Endodermal cell (in vitro differentiated cells): ENCODE measurements at regions not wholly inside any gene's neighbourhood (a gene's known extent, or its start where the extent isn't known, plus 50 kb on each side); places are given as distances from the start of the nearest gene placed in this dataset.

Experiments used
- DNase-seq: peaks from one replicate; pipeline ENCODE4 v3.0.0-alpha.2; 2017
- H3K27ac ChIP-seq: 2 replicates; pipeline ENCODE4 v1.5.1; 2013; ENCODE audit warnings: mild to moderate bottlenecking, low read depth, low read length, moderate library complexity
- H3K27me3 ChIP-seq: 2 replicates; pipeline ENCODE4 v1.6.1; 2013; ENCODE audit warnings: mild to moderate bottlenecking, low read length, moderate library complexity; ENCODE audit not compliant: insufficient read depth, control insufficient read depth, poor library complexity, severe bottlenecking
- H3K36me3 ChIP-seq: 2 replicates; pipeline ENCODE4 v1.7.0; 2013; ENCODE audit warnings: mild to moderate bottlenecking, low read length, moderate library complexity; ENCODE audit not compliant: control insufficient read depth, insufficient read depth
- H3K4me1 ChIP-seq: one replicate; pipeline ENCODE4 v1.7.0; 2013; ENCODE audit warnings: low read length; ENCODE audit not compliant: control insufficient read depth, insufficient read depth
- H3K4me3 ChIP-seq: 2 replicates; pipeline ENCODE4 v1.5.1; 2013; ENCODE audit warnings: mild to moderate bottlenecking, low read length, moderate library complexity
- H3K9ac ChIP-seq: 2 replicates; pipeline ENCODE4 v1.6.1; 2013; ENCODE audit warnings: mild to moderate bottlenecking, low read length, moderate library complexity; ENCODE audit not compliant: poor library complexity, severe bottlenecking; ENCODE audit errors: extremely low read depth
- H3K9me3 ChIP-seq: 2 replicates; pipeline ENCODE4 v1.6.1; 2013; ENCODE audit warnings: mild to moderate bottlenecking, low read length, moderate library complexity; ENCODE audit not compliant: control insufficient read depth
- H3K27ac Mint-ChIP-seq: 2 replicates; pipeline ENCODE4 v1.8.0; 2020; ENCODE audit warnings: mixed read lengths
- H3K27me3 Mint-ChIP-seq: 2 replicates; pipeline ENCODE4 v1.8.0; 2021; ENCODE audit warnings: mild to moderate bottlenecking, mixed read lengths; ENCODE audit not compliant: insufficient read depth
- H3K36me3 Mint-ChIP-seq: 2 replicates; pipeline ENCODE4 v1.8.0; 2020; ENCODE audit warnings: low read depth, mixed read lengths
- H3K4me1 Mint-ChIP-seq: 2 replicates; pipeline ENCODE4 v1.8.0; 2020; ENCODE audit warnings: mixed read lengths
- H3K4me3 Mint-ChIP-seq: 2 replicates; pipeline ENCODE4 v1.8.0; 2020; ENCODE audit warnings: mild to moderate bottlenecking, moderate library complexity, mixed read lengths
- H3K9me3 Mint-ChIP-seq: 2 replicates; pipeline ENCODE4 v1.8.0; 2020; ENCODE audit warnings: mild to moderate bottlenecking, mixed read lengths
- WGBS, 2 experiments: methylation state at CpG; one replicate each; pipeline versions ENCODE4 v1.1.5 to v1.1.7; 2013; ENCODE audit warnings: missing lambda C conversion rate in 2 of 2, mixed read lengths in 1 of 2; ENCODE audit not compliant: insufficient coverage in 1 of 2, insufficient read length in 1 of 2; 5-methylcytosine and 5-hydroxymethylcytosine counted together
- TF ChIP-seq, protein P1 (sequence below): fragments of 200-600 bp; sonication (generic); conservative IDR thresholded peaks from 2 replicates; pipeline ENCODE4 v1.5.0; 2021; ENCODE audit warnings: antibody characterized with exemption, mild to moderate bottlenecking

- no peak for DNase-seq
- no peak overlapping the region for H3K27ac Mint-ChIP-seq
Measured at GRCh38 chr9:99327667-99328066, 105.6 kb downstream of the SEC61B start.

DNA sequence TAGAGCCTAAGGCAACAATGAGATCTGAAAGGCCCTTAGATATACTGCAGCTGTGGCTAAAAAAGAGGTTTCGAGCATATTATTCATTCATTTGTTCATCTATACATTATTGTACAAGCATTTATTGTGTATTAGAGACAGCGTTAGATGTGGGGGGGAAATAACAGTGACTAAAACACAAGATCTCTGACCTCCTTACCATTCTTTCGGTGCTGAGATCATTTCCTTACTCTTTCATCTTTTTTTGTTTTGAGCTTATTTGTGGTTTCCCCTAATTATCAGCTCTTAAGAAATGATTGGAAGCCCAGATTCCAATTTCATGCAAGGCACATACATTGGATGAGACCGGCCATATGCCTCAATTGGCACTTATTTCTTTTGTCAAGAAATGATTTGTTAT is 113.2 kb downstream of the SEC61B start:
- Mint-ChIP-seq H3K4me3 (no peak overlapping the region), H3K9me3 (no peaks in the 10 kb centered on the region)

More at GRCh38 chr9:99327667-99328066, 105.6 kb downstream of the SEC61B start:
- TF ChIP-seq, protein P1, sequence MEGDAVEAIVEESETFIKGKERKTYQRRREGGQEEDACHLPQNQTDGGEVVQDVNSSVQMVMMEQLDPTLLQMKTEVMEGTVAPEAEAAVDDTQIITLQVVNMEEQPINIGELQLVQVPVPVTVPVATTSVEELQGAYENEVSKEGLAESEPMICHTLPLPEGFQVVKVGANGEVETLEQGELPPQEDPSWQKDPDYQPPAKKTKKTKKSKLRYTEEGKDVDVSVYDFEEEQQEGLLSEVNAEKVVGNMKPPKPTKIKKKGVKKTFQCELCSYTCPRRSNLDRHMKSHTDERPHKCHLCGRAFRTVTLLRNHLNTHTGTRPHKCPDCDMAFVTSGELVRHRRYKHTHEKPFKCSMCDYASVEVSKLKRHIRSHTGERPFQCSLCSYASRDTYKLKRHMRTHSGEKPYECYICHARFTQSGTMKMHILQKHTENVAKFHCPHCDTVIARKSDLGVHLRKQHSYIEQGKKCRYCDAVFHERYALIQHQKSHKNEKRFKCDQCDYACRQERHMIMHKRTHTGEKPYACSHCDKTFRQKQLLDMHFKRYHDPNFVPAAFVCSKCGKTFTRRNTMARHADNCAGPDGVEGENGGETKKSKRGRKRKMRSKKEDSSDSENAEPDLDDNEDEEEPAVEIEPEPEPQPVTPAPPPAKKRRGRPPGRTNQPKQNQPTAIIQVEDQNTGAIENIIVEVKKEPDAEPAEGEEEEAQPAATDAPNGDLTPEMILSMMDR, result no peak
- no peaks in the 10 kb centered on the region for H3K36me3 ChIP-seq
- Mint-ChIP-seq H3K27me3 (peaks cover 4% of the 10 kb centered on the region), H3K9me3 (no peaks in the 10 kb centered on the region), H3K36me3 (no peaks in the 10 kb centered on the region), H3K4me3 (no peak overlapping the region), H3K4me1 (no peaks in the 10 kb centered on the region)
- 78% methylated on average over 3 of the region's 3 CpGs; no CpG with 5 or more reads in 1 of the 2 experiments for WGBS, 2 experiments
- no peak overlapping the region for H3K9ac ChIP-seq
- no peak overlapping the region for H3K4me3 ChIP-seq
- peaks cover 8% of the 10 kb centered on the region for H3K27me3 ChIP-seq
- no peak overlapping the region for H3K27ac ChIP-seq
- no peaks in the 10 kb centered on the region for H3K9me3 ChIP-seq
- H3K4me1 ChIP-seq, result no peaks in the 10 kb centered on the region

DNA sequence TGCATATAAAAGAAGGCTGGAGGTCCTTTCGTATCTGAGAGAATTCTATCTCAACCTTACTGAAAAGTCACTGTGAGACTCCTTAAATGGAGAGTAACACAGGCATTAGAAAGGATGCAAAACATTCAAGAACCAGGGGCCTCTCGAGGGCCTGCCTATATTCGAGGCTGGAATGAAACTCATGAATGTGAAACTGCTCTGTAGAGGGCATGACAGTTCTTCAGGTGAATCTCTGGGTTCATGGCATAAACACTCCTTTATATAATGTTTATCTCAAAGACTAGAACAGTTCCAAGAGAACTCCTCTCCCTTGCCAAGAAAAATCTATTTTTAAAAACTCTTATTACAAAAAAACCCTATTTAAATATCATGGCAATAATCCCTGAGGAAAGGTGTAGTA is 113.9 kb downstream of the SEC61B start:
- no peaks in the 10 kb centered on the region for H3K9me3 Mint-ChIP-seq
- no peak overlapping the region for H3K27ac Mint-ChIP-seq
- Histone ChIP-seq H3K27me3 (no peaks in the 10 kb centered on the region), H3K4me1 (no peaks in the 10 kb centered on the region), H3K4me3 (no peak overlapping the region), H3K36me3 (no peaks in the 10 kb centered on the region), H3K9ac (no peak overlapping the region), H3K9me3 (no peaks in the 10 kb centered on the region), H3K27ac (no peak overlapping the region)
- WGBS, 2 experiments, result 80 to 100% methylated on average over 2 to 3 of the region's 3 CpGs
- TF ChIP-seq, protein P1, result no peak
- H3K4me1 Mint-ChIP-seq, result no peaks in the 10 kb centered on the region
- DNase-seq, result no peak
- H3K27me3 Mint-ChIP-seq, result peaks cover 5% of the 10 kb centered on the region
- H3K36me3 Mint-ChIP-seq, result no peaks in the 10 kb centered on the region
- no peak overlapping the region for H3K4me3 Mint-ChIP-seq

More for the DNA sequence above, 113.2 kb downstream of the SEC61B start:
- H3K27ac ChIP-seq, result no peak overlapping the region
- TF ChIP-seq, protein P1, result no peak
- 87% methylated on average over 2 of the region's 4 CpGs; no CpG with 5 or more reads in 1 of the 2 experiments for WGBS, 2 experiments
- no peaks in the 10 kb centered on the region for H3K36me3 Mint-ChIP-seq
- H3K4me1 ChIP-seq, result no peaks in the 10 kb centered on the region
- H3K27me3 Mint-ChIP-seq, result peaks cover 5% of the 10 kb centered on the region
- H3K36me3 ChIP-seq, result no peaks in the 10 kb centered on the region
- H3K9me3 ChIP-seq, result no peaks in the 10 kb centered on the region
- H3K4me1 Mint-ChIP-seq, result no peaks in the 10 kb centered on the region
- H3K4me3 ChIP-seq, result no peak overlapping the region
- no peak overlapping the region for H3K27ac Mint-ChIP-seq
- H3K9ac ChIP-seq, result no peak overlapping the region
- no peak for DNase-seq
- H3K27me3 ChIP-seq, result no peaks in the 10 kb centered on the region
